Panc1 (cell line): ENCODE measurements at regions not wholly inside any gene's neighbourhood (a gene's known extent, or its start where the extent isn't known, plus 50 kb on each side); places are given as distances from the start of the nearest gene placed in this dataset.

Experiments used
- POLR2AphosphoS5 ChIP-seq: IDR thresholded peaks from 2 replicates; pipeline ENCODE4 v1.6.1; 2012; ENCODE audit warnings: mild to moderate bottlenecking, low read depth, low read length, moderate library complexity
- TF ChIP-seq, protein P1 (sequence below): fragments of 450-650 bp; IDR thresholded peaks from 2 replicates; pipeline ENCODE4 v1.5.1; 2017; ENCODE audit warnings: mild to moderate bottlenecking
- TF ChIP-seq, protein P2 (sequence below), 2 experiments: IDR thresholded peaks; 2 replicates each; pipeline ENCODE4 v1.6.1; 2011 to 2012; ENCODE audit warnings: low read depth in 2 of 2, control low read depth in 1 of 2, low read length in 1 of 2, mild to moderate bottlenecking in 1 of 2, moderate library complexity in 1 of 2; ENCODE audit not compliant: insufficient read depth in 1 of 2

- TF ChIP-seq, protein P1, sequence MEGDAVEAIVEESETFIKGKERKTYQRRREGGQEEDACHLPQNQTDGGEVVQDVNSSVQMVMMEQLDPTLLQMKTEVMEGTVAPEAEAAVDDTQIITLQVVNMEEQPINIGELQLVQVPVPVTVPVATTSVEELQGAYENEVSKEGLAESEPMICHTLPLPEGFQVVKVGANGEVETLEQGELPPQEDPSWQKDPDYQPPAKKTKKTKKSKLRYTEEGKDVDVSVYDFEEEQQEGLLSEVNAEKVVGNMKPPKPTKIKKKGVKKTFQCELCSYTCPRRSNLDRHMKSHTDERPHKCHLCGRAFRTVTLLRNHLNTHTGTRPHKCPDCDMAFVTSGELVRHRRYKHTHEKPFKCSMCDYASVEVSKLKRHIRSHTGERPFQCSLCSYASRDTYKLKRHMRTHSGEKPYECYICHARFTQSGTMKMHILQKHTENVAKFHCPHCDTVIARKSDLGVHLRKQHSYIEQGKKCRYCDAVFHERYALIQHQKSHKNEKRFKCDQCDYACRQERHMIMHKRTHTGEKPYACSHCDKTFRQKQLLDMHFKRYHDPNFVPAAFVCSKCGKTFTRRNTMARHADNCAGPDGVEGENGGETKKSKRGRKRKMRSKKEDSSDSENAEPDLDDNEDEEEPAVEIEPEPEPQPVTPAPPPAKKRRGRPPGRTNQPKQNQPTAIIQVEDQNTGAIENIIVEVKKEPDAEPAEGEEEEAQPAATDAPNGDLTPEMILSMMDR, result no peak
- TF ChIP-seq POLR2AphosphoS5, result no peak
- TF ChIP-seq, protein P2, sequence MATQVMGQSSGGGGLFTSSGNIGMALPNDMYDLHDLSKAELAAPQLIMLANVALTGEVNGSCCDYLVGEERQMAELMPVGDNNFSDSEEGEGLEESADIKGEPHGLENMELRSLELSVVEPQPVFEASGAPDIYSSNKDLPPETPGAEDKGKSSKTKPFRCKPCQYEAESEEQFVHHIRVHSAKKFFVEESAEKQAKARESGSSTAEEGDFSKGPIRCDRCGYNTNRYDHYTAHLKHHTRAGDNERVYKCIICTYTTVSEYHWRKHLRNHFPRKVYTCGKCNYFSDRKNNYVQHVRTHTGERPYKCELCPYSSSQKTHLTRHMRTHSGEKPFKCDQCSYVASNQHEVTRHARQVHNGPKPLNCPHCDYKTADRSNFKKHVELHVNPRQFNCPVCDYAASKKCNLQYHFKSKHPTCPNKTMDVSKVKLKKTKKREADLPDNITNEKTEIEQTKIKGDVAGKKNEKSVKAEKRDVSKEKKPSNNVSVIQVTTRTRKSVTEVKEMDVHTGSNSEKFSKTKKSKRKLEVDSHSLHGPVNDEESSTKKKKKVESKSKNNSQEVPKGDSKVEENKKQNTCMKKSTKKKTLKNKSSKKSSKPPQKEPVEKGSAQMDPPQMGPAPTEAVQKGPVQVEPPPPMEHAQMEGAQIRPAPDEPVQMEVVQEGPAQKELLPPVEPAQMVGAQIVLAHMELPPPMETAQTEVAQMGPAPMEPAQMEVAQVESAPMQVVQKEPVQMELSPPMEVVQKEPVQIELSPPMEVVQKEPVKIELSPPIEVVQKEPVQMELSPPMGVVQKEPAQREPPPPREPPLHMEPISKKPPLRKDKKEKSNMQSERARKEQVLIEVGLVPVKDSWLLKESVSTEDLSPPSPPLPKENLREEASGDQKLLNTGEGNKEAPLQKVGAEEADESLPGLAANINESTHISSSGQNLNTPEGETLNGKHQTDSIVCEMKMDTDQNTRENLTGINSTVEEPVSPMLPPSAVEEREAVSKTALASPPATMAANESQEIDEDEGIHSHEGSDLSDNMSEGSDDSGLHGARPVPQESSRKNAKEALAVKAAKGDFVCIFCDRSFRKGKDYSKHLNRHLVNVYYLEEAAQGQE (IDR thresholded peaks at IDR 0.05; ENCODE audit: insufficient read depth in 1 of 2, low read depth in 2 of 2, low read length in 1 of 2), result no peak
These were observed 329.1 kb upstream of the SOX2 start for GRCh38 chr3:181382656-181383055.
